ENCODE measurements at regions not wholly inside any gene's neighbourhood (a gene's known extent, or its start where the extent isn't known, plus 50 kb on each side); places are given as distances from the start of the nearest gene placed in this dataset.

DNA sequence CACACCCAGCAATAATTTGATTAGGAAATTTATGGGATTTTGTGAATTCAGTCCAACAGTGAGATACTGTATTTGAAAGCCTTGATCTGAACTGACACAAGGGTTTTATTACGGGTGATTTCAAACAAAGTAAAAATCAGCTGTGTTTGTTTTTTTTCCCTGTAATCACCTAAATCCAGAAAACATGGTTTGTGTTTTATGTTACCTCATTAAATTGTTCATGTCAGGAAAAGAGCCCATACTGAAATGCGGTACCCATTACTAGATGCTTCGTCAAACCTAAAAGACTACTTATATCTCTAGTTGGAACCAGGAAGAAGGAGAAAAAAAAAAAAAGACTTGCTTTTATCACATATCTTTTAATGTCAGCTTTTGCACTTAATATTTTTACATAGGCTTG lies 811.9 kb upstream of the RGS18 start:
- Histone ChIP-seq H3K4me3 (ENCODE audit: low read length) (no peak overlapping the region), H3K9ac (ENCODE audit: low read length) (no peak overlapping the region), H3K4me1 (ENCODE audit: control insufficient read depth, insufficient read depth, low read length) (no peaks in the 10 kb centered on the region), H3K9me3 (ENCODE audit: control insufficient read depth, low read length) (no peaks in the 10 kb centered on the region), H3K27me3 (replicated peaks; ENCODE audit: control insufficient read depth, insufficient read depth, low read length) (no peaks in the 10 kb centered on the region), H3K36me3 (ENCODE audit: control insufficient read depth, insufficient read depth, low read length, severe bottlenecking) (no peaks in the 10 kb centered on the region)
- no peak for DNase-seq (ENCODE audit: low read depth)

DNA sequence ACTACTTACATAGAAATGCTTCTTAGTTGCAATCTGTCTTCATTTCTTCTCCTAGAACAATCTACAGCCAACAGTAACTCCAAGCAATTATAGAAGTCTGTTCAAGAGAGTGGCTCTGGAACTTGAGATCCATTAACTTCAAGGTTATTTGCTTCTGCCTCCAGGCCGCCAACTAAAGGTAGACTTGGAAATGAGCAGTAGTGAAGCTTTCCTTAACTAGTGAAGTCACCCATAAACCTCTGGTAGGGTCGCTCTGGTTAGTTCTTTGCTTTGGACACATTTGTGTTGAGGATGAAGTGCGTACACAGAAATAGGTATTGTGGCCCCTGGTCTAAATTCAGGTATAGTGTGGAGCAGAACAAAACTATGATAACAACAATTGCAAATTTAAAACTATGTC lies 809.9 kb upstream of the RGS18 start:
- no peak for DNase-seq (ENCODE audit: low read depth)
- H3K27me3 ChIP-seq (replicated peaks; ENCODE audit: control insufficient read depth, insufficient read depth, low read length), result no peaks in the 10 kb centered on the region
- H3K9me3 ChIP-seq (ENCODE audit: control insufficient read depth, low read length), result no peaks in the 10 kb centered on the region
- no peaks in the 10 kb centered on the region for H3K36me3 ChIP-seq (ENCODE audit: control insufficient read depth, insufficient read depth, low read length, severe bottlenecking)
- no peak overlapping the region for H3K9ac ChIP-seq (ENCODE audit: low read length)
- H3K4me1 ChIP-seq (ENCODE audit: control insufficient read depth, insufficient read depth, low read length), result no peaks in the 10 kb centered on the region
- no peak overlapping the region for H3K4me3 ChIP-seq (ENCODE audit: low read length)

DNA sequence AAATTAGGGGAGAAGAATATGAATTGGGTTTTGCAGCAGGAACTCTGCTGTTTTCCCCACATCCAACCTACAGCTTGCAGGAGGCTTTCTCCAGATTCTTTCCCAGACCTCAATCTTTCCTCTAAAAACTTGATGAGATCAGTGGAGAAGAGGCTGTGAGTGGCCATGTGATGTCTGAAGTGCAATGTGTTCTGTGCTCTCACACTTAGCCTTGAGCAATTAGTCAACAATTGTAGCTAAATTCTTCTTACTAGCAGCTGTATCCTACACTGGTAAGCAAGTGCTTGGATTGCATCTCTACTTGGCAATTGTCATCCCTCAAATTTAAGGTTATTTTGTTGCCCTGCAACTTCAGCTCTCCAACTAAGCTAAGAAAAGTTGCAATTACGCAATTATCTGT lies 807.3 kb upstream of the RGS18 start:
- Histone ChIP-seq H3K36me3 (ENCODE audit: control insufficient read depth, insufficient read depth, low read length, severe bottlenecking) (no peaks in the 10 kb centered on the region), H3K4me1 (ENCODE audit: control insufficient read depth, insufficient read depth, low read length) (no peaks in the 10 kb centered on the region), H3K9ac (ENCODE audit: low read length) (no peak overlapping the region), H3K27me3 (replicated peaks; ENCODE audit: control insufficient read depth, insufficient read depth, low read length) (no peaks in the 10 kb centered on the region), H3K9me3 (ENCODE audit: control insufficient read depth, low read length) (no peaks in the 10 kb centered on the region), H3K4me3 (ENCODE audit: low read length) (no peak overlapping the region)
- DNase-seq (ENCODE audit: low read depth), result no peak

DNA sequence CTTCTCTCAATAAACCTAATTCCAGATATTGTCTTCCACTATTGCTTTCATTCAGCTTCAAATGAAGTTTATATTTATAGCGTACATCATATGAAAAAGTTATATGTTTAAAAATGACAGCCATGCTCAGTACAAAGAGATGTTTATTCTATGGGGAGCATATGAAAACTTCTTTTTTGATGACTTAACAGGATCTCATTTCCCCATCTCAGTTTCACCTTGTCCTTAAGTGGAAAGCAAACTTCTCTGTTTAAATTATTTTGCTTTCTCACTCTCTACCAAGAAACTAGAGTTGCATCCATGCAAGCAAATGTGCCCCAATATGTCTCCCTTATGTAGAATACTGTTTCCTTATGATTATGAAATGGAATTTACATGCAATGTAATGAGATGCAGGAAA lies 799.5 kb upstream of the RGS18 start:
- no peak for DNase-seq (ENCODE audit: low read depth)
- Histone ChIP-seq H3K9ac (ENCODE audit: low read length) (no peak overlapping the region), H3K4me1 (ENCODE audit: control insufficient read depth, insufficient read depth, low read length) (no peaks in the 10 kb centered on the region)

DNA sequence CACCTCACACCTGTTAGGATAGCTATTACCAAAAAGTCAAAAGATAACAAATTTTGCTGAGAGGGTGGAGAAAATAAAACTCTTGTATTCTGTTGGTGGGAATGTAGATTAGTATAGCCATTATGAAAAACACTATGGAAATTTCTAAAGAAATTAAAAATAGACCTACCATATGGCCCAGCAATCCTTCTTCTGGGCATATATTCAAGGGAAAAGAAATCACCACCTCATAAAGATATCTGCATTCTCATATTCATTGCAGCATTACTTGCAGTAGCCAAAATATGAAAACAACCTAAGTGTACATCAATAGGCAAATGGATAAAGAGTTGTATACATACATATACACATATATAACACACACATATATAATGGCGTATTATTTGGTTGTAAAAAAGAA lies 791.6 kb upstream of the RGS18 start:
- Histone ChIP-seq H3K4me3 (ENCODE audit: low read length) (no peak overlapping the region), H3K36me3 (ENCODE audit: control insufficient read depth, insufficient read depth, low read length, severe bottlenecking) (no peaks in the 10 kb centered on the region), H3K4me1 (ENCODE audit: control insufficient read depth, insufficient read depth, low read length) (no peaks in the 10 kb centered on the region), H3K9me3 (ENCODE audit: control insufficient read depth, low read length) (peaks cover 7% of the 10 kb centered on the region), H3K9ac (ENCODE audit: low read length) (no peak overlapping the region), H3K27me3 (replicated peaks; ENCODE audit: control insufficient read depth, insufficient read depth, low read length) (no peaks in the 10 kb centered on the region)
- no peak for DNase-seq (ENCODE audit: low read depth)

More for the DNA sequence above, 799.5 kb upstream of the RGS18 start:
- H3K27me3 ChIP-seq (replicated peaks; ENCODE audit: control insufficient read depth, insufficient read depth, low read length), result no peaks in the 10 kb centered on the region
- no peak overlapping the region for H3K4me3 ChIP-seq (ENCODE audit: low read length)
- H3K36me3 ChIP-seq (ENCODE audit: control insufficient read depth, insufficient read depth, low read length, severe bottlenecking), result no peaks in the 10 kb centered on the region
- H3K9me3 ChIP-seq (ENCODE audit: control insufficient read depth, low read length), result no peaks in the 10 kb centered on the region

DNA sequence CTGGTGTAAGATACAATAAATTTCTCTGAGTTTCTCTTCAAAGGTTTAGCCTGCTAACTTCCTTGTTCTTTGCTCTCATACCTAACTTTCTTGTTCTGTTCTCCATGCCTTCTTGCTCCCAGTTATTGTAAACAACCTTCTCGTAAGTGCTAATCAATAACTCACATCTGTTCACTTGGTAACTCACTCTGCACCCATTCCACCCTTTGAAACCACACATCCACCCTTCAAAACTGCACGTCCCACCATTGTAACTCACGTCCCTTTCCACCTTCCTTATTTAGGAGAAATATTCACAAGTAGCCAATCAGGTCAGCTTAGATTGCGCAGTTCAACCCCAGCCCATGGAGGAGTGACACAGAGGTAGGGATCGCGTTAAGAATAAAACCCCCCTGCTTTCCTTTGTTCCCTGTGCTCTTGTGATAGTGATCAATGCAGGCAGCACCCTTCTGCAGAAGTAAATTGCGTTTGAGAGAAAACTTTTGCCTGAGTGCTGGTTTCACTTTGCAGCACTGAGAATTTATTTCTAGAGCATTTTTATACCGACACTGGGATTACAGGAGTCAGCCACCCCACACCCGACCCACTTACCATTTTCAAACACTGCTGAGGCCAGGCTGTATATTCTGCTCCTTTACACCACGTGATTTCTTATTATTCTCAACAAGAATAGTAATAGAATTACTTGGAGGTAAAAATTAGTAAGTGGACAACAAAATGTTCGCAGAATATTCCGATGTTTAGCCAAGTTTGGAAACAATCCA lies 789.2 kb upstream of the RGS18 start:
- no peak for DNase-seq (ENCODE audit: low read depth)
- Histone ChIP-seq H3K4me1 (ENCODE audit: control insufficient read depth, insufficient read depth, low read length) (no peaks in the 10 kb centered on the region), H3K9ac (ENCODE audit: low read length) (no peak overlapping the region)

DNA sequence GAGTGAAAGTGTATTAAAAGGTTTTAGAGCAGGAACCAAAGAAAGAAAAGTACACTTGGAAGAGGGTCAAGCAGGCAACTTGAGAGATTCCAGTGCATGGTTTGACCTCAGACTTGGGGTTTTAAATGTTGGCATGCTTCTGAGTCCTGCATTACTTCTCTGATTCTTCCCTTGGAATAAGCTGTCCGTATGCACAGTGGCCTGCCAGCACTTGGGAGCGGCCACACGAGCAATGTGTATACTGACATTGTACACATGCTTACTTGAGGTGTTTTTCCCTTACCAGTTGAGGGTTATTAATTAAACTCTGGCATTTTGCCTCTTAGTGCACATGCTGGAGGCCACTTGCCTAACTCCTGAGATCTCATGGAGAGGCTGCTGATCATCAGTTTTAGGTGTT lies 786.6 kb upstream of the RGS18 start:
- H3K9ac ChIP-seq (ENCODE audit: low read length), result no peak overlapping the region
- H3K4me1 ChIP-seq (ENCODE audit: control insufficient read depth, insufficient read depth, low read length), result no peaks in the 10 kb centered on the region
- no peaks in the 10 kb centered on the region for H3K27me3 ChIP-seq (replicated peaks; ENCODE audit: control insufficient read depth, insufficient read depth, low read length)
- H3K36me3 ChIP-seq (ENCODE audit: control insufficient read depth, insufficient read depth, low read length, severe bottlenecking), result no peaks in the 10 kb centered on the region
- no peak overlapping the region for H3K4me3 ChIP-seq (ENCODE audit: low read length)
- DNase-seq (ENCODE audit: low read depth), result peak; percentile 5
- peaks cover 10% of the 10 kb centered on the region for H3K9me3 ChIP-seq (ENCODE audit: control insufficient read depth, low read length)

More for the DNA sequence above, 789.2 kb upstream of the RGS18 start:
- no peaks in the 10 kb centered on the region for H3K27me3 ChIP-seq (replicated peaks; ENCODE audit: control insufficient read depth, insufficient read depth, low read length)
- H3K4me3 ChIP-seq (ENCODE audit: low read length), result no peak overlapping the region
- H3K9me3 ChIP-seq (ENCODE audit: control insufficient read depth, low read length), result peaks cover 7% of the 10 kb centered on the region
- no peaks in the 10 kb centered on the region for H3K36me3 ChIP-seq (ENCODE audit: control insufficient read depth, insufficient read depth, low read length, severe bottlenecking)

DNA sequence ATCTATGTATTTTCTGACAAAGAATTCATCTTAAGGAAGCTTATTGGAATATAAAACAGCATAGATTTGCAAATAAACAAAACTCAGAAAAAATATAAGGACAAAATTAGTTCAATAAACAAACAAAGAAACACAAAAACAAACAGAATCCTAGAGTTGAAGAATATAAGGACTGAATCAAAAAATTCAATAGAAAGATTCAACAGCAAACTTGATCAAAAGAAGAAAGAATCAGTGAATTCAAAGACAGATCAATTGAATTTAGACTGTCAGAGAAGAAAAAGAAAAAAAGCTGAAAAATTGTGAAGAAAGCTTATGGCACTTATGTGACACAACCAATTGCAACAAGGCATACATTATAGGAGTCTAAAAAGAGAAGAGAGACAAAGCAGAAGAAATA lies 770.0 kb upstream of the RGS18 start:
- no peaks in the 10 kb centered on the region for H3K27me3 ChIP-seq (replicated peaks; ENCODE audit: control insufficient read depth, insufficient read depth, low read length)
- H3K36me3 ChIP-seq (ENCODE audit: control insufficient read depth, insufficient read depth, low read length, severe bottlenecking), result no peaks in the 10 kb centered on the region
- no peaks in the 10 kb centered on the region for H3K4me1 ChIP-seq (ENCODE audit: control insufficient read depth, insufficient read depth, low read length)
- DNase-seq (ENCODE audit: low read depth), result no peak
- H3K4me3 ChIP-seq (ENCODE audit: low read length), result no peak overlapping the region
- H3K9ac ChIP-seq (ENCODE audit: low read length), result no peak overlapping the region
- H3K9me3 ChIP-seq (ENCODE audit: control insufficient read depth, low read length), result peaks cover 18% of the 10 kb centered on the region

DNA sequence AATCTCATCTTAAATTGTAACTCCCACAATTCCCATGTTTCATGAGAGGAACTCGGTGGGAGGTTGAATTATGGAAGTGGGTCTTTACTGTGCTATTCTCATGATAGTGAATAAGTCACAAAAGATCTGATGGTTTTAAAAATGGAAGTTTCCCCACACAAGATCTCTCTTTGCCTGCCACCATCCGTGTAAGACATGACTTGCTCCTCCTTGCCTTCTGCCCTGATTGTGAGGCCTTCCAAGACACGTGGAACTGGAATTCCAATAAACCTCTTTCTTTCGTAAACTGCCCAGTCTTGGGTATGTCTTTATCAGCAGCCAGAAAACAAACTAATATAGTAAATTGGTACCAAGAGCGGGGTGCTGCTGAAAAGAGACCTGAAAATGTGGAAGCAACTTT lies 761.6 kb upstream of the RGS18 start:
- Histone ChIP-seq H3K36me3 (ENCODE audit: control insufficient read depth, insufficient read depth, low read length, severe bottlenecking) (no peaks in the 10 kb centered on the region), H3K9me3 (ENCODE audit: control insufficient read depth, low read length) (peaks cover 13% of the 10 kb centered on the region), H3K4me1 (ENCODE audit: control insufficient read depth, insufficient read depth, low read length) (no peaks in the 10 kb centered on the region), H3K27me3 (replicated peaks; ENCODE audit: control insufficient read depth, insufficient read depth, low read length) (no peaks in the 10 kb centered on the region), H3K9ac (ENCODE audit: low read length) (no peak overlapping the region), H3K4me3 (ENCODE audit: low read length) (no peak overlapping the region)
- no peak for DNase-seq (ENCODE audit: low read depth)

DNA sequence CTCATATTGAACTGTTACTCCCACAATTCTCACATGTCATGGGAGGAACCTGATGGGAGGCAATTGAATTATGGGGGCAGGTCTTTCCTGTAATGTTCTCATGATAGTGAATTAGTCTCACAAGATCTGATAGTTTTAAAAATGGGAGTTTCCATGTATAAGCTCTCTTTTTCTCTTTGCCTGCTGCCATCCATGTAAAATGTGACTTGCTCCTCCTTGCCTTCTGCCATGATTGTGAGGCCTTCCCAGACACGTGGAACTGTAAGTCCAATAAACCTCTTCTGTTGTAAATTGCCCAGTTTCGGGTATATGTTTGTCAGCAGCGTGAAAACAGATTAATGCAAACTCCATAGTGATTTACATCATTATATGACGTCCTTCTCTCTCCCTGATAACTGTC lies 759.7 kb upstream of the RGS18 start:
- no peaks in the 10 kb centered on the region for H3K4me1 ChIP-seq (ENCODE audit: control insufficient read depth, insufficient read depth, low read length)
- H3K36me3 ChIP-seq (ENCODE audit: control insufficient read depth, insufficient read depth, low read length, severe bottlenecking), result no peaks in the 10 kb centered on the region
- H3K27me3 ChIP-seq (replicated peaks; ENCODE audit: control insufficient read depth, insufficient read depth, low read length), result no peaks in the 10 kb centered on the region
- no peak overlapping the region for H3K9ac ChIP-seq (ENCODE audit: low read length)
- H3K4me3 ChIP-seq (ENCODE audit: low read length), result no peak overlapping the region
- no peak for DNase-seq (ENCODE audit: low read depth)
- peaks cover 13% of the 10 kb centered on the region for H3K9me3 ChIP-seq (ENCODE audit: control insufficient read depth, low read length)

DNA sequence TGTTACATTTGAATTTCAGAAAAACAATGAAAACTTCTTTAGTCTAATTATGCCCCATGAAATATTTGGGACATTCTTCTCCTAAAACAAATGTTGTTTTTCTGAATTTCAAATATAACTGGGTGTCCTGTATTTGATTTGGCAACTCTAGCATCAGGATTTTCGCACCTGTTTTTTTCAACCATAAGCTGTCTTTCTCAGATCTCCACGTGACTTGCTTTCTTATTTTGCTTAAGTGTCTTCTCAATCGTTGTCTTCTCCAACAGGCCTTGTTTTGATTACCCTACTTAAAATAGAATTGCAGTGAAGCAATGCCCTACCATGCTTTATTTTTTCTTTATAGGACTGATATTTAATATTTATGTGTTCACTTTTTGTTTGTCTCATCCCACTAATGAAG lies 752.8 kb upstream of the RGS18 start:
- no peaks in the 10 kb centered on the region for H3K4me1 ChIP-seq (ENCODE audit: control insufficient read depth, insufficient read depth, low read length)
- no peak overlapping the region for H3K4me3 ChIP-seq (ENCODE audit: low read length)
- no peak overlapping the region for H3K9ac ChIP-seq (ENCODE audit: low read length)
- H3K27me3 ChIP-seq (replicated peaks; ENCODE audit: control insufficient read depth, insufficient read depth, low read length), result no peaks in the 10 kb centered on the region
- no peaks in the 10 kb centered on the region for H3K36me3 ChIP-seq (ENCODE audit: control insufficient read depth, insufficient read depth, low read length, severe bottlenecking)
- H3K9me3 ChIP-seq (ENCODE audit: control insufficient read depth, low read length), result no peaks in the 10 kb centered on the region
- DNase-seq (ENCODE audit: low read depth), result no peak
